Hematopoietic multipotent progenitor cell treated with erythropoietin and hydrocortisone succinate and interleukin-3 and kit ligand, for 8 days (in vitro differentiated cells): ENCODE measurements at regions not wholly inside any gene's neighbourhood (a gene's known extent, or its start where the extent isn't known, plus 50 kb on each side); places are given as distances from the start of the nearest gene placed in this dataset.

Experiments used
- DNase-seq: peaks from one replicate; pipeline ENCODE4 v3.0.0-alpha.2; 2015

DNA sequence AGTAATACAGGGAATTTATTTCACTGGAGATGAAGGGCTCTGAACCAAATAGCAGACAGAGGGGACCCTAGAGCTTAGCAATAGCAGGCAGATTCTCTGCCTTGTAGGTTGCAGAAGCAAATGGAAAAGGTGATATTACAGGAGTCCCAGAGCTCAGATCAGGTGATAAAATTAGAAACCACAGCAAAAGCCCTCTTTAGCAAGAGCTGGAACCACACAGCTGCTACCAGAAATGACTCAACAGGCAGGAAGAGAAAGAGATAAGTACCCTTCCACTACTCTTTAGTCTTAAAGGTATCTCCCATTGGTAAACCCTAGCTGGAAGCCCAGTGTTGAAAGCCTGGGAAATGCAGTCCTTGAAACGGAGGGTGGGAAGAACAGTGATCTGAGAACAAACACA lies 535.6 kb upstream of the GHITM start:
- no peak for DNase-seq

DNA sequence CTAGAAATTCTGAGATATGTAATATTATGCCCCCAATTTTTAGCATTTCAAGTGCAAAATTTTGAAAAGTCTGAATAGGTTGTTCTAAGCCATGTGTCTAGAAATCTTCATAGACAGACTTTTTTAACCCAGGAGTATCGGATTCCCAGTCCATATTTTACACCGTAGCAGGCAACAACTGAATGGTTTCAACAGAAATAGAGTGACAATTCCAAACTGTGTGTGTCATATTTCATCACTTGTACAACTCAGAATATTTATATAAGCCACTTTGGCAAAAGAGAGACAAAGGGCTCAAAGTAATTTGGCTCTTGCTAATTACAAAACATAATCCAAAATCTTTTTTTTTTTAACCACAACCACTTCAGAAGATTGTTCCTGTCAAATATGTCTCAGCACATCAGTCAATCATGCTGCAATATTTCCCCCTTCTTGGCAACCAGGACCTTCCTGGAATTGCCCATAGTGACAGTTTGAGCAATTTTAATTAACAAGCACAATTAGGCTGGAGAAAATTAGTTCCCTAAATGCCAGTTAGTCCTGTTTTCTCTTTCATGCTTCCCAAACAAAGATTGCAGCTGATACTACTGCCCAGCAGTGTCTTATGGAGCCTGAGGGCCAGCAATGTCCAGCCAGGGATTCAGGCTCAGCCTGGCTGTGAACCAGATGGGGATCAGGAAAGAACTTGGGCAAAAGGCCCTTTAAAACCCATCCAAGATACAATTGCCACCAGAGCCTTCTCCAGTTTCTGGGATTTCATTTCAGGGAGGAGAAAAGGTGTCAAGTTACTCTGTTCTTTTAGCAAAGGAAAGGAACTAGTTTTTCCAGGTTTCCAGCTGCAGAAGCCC lies 533.3 kb upstream of the GHITM start:
- DNase-seq, result no peak

DNA sequence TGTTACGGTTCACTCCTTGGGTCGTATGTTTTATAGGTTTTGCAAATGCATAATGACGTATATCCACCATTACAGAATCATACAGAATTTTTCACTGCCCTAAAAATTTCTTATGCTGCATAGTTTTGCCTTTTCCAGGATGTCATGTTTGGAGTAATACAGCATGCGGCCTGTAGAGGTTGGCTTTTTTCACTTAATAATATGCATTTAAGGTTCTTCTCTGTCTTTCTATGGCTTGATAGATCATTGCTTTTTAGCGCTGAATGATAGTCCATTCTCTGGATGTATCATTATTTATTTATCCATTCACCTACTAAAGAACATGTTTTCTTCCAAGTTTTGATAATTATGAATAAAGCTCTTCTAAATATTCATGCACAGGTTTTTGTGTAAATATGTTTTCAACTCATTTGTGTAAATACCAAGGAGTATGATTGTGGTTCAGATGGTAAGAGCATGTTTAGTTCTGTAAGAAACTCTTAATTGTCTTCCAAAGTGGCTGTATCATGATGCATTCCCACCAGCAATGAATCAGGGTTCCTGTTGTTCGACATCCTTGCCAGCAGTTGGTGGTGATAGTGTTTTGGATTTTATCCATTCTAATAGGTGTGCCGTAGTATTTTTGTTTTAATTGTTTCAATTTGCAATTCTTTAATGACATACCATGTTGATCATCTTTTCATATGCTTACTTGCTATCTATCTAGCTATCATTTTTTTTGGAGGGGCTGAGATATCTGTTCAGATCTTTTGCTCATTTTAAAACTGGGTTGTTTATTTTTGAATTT lies 531.2 kb upstream of the GHITM start:
- no peak for DNase-seq

DNA sequence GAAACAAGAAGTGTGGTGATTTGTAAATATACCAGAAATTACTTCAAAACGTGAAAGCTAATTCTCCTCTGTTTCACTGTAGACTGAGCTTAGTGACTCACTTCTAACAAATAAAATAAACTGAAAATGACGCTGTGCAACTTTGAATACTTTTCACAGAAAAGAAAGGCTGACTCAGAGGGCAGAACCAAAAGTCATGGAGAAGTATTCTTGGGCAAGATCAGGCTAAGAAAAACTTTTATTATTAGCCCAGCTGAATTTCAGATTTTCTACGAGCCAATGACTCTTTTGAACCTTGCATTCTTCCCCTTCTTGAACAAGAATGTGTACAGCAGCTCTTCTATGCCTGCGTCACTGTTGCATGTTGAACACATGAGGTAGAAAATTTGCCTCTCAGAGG lies 527.3 kb upstream of the GHITM start:
- DNase-seq, result no peak

DNA sequence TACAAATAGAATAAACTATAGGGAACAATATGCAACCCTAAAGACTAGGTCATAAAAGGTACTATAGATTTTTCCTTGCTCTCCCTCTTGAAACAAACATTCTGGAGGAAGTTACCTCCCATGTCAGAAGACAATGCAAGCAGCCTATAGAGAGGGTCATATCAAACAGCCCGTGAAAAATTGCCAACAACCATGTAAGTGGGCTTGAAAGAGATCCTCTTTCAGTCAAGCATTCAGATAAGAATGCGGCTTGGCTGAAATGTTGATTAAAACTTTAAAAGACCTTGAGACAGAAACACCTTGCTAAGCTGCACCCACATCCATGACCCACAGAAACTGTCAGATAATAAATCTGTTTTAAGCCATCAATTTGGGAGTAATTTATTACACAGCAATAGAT lies 526.6 kb upstream of the GHITM start:
- DNase-seq, result no peak

DNA sequence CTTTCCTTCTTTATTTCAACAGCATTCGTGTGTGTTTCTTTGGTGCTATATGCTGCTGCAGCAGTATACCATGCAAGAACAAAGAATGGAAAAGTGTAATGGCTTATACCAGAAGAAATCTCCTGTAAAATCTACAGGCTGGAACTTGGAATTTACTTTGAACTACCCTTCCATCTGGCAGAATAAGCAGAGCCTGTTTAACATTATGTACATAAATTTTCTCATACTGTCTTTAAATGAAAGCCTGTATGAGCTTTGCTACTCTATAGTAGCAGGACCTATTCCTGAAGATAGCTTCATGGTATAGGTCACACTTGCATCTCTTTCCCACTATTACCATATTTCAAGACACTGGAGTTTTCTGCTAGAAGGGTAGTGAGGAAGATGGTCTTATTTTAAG lies 522.1 kb upstream of the GHITM start:
- DNase-seq, result no peak

DNA sequence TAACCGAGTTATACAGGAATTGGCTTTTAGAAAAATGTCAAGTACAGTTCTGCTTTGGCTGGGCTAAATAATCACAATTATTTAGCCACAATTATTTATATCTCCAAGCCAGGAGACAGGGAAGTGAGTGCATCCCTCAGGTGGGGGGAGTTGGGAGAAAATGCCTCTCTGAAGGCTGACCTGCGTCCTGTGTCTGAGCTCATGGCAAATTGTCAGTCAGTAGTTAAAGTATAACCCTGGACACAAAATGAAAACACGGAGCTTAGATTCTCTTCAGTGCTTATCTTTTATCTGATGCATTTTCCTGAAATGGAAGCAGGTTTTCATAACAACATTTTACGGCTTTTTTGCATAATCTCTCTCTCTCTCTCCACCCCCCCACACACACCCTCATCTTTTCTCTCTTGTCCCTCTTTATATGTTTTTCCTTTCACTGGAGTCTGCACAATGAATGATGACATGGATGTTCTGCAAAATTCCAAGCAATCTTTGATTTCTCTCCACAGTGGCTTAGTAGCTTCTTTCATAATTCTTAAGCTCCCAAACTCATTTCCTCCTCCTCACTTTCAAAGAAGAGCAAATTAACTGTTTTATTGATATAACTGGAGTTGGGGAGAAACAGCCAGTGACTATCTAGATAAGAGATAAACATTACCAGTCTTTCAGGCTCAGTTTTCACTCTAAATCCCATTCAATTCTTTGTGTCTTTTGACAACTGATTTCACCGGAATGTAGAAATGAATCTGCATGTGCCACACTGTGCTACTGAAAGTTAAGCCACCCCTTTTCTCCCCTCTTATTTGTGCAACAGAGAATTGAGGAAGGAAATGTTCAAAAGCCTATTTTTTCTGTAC lies 521.4 kb upstream of the GHITM start:
- no peak for DNase-seq

DNA sequence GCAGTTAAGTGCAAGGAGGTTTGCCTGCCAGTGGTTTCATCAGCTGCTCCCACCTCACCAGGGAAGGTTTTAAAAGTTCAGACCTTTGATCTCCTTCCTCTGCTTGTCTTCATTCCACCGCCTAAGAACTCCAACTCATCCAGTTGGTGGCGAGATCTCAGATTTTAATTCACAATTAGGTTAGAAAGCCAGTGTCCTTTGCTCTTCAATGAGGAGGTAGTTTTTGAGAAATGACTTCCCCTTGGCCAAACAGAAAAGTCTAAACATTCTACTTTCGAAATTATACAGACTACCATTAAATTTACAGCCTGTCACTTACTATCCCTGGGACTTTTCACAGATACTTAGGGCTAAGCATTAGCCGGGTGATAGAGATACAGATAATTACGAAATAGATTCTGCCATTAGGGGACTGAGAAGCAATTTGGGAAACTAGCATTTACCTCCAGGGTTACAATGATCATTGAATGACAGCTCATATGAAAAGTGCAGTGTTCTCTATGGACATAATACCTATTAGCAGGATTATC lies 513.4 kb upstream of the GHITM start:
- no peak for DNase-seq

DNA sequence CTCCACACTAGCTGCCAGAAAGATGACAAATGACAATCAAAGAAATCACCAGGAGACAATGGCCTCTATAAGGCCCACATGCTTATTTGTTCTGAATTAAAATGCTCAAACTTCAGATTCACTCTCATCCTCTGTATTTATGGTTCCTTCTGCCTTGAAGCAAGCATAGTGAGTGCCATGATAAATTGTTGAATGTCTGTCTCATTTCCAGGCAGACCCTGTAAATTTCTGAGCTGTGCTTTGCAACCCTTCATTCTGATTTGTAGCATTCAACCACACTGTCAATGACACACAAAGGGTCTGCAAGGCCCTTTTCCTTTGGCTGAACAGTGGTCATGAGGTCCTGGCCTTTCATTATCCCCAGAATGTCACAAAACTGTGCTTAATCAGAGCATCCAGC lies 506.6 kb upstream of the GHITM start:
- DNase-seq, result no peak

DNA sequence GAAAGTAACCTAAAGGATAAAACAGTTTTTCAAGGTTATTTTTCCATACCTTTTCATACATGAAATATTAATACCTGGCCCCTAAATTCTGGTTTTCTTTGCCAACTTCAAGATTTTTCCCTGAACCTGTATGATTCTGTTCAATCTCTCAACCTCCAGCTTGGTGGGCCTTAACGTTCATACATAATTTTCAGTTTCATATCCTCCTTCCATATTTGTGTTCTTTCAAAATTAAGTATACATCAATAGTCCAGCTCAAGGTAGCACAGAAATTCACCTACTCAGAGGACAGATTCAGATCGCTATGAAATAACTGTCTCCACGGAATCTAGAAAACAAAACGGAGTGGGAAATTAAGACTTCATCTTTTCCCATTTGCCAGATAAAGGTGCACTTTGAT lies 505.8 kb upstream of the GHITM start:
- no peak for DNase-seq

DNA sequence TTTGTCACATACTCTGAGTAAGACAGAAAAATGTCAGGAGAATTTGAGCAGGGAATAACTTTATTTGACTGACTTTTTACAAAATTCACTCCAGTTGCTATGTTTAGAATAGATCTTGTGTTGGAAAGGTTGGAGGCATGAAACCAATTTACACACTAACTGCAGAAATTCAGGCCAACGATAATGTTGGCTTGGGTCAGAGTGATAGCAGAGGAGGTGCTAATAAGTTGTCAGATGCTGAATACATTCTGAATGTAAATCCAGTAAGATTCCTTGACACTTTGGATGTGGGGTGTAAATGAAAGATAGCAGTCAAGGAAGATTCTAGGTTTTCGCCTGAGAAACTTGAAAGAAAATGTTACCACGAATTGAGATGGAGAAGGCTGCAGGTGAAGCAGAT lies 502.5 kb upstream of the GHITM start:
- DNase-seq, result no peak

DNA sequence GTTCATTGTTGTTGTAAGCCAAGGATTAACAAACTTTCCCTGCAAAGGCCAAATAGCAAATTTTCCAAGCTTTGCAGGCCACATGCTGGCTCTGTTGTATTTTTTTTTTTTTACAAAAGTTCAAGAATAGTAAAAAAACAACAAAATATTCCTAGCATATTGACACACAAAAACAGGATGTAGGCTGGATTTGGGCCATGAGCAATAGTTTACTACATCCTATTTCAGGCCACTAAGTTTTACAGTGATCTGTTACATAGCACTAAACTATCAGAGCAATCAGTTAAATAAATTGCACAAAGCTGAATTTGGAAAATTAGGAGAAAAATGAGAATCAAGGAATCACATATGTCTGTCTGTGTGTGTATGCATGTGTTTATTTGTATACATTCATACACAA lies 491.8 kb upstream of the GHITM start:
- DNase-seq, result no peak

DNA sequence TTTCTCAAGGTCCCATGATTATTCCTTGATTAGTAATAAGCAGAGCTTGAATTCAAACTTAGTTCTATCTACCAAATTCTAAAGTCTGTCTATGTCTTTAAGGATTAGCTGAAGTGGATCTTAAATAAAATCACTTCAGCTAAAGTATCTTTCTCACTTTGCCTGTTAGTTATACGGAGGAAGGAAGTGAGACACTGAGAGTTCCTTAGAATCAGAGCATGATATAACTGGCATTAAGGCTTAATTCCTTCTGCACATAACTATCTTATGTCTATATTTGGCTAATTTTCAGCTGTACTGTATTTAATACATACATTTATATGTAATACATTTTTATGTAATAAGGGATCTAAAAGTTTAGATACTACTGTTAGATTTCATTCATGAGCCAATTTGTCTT lies 491.1 kb upstream of the GHITM start:
- DNase-seq, result no peak

DNA sequence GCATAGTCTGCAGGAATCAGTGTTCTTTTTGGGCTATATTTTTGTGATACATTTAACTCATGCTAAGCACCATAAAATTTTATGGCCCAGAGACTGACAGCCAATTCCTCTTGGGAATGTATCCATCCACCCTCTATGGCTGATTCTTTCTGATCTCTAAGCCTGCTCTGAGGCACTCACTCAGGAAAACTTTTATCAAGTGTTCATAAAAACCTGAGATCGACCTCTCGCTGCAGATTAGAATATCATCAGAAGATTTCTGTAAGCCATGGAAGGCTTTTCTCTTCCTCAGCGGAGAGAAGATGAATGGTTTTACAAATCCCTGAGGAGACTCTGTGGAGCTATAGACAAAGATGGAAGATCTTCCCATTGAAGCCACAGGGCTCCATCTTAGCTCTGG lies 489.8 kb upstream of the GHITM start:
- no peak for DNase-seq

DNA sequence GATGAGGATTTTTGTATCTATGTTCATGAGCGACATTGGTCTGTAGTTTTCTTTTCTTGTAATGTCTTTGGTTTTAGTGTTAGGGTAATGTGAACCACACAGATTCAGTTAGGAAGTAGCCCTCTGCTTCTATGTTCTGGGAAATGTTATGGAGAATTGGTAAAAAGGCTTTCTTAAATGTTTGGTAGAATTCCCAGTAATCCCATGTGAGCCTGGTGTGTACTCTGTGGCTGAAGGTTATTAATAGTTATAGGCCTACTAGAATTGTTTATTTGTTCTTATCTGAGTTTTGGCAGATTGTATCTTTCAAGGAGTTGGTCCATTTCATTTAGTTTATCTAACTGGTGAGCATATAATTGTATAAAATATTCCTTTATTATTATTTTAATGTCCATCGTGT lies 484.6 kb upstream of the GHITM start:
- DNase-seq, result no peak

DNA sequence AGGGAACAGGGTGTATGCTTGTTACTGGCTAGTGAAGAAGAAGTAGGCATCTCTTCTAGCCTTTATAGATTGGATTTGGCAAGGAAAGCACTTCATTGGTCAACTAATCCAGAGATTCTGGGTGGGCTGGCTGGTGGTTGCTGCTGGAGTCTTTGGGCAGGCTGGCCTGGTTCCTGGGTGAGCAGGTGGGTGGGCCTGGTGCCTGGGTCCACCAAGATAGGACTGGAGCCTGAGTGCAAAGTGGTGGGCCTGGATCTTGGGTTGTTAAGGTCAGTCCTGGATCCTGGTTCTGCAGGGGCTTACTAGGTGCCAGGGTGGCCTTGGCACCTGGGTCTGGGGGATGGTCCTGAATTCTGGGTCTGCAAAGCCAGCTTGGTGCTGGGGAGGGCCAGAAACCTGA lies 482.4 kb upstream of the GHITM start:
- no peak for DNase-seq

DNA sequence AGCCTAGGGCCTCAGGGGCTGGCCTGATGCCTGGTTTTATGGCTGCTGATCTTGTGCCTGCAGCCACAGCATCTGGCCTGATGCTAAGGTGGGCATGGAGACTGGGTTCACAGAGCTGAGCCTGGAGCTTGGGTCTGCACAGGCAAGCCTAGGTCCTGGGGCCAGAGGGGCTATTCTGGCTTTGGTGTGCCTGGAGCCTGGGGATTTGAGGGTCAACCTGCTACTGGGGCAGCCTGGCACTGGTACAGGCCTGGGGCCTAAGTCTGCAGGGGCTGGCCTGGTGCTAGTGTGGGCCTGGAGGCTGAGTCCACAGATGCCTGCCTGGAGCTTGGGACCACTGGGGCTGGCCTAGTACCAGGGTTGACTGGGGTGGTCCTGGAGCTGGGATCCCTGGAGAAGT lies 481.8 kb upstream of the GHITM start:
- no peak for DNase-seq

DNA sequence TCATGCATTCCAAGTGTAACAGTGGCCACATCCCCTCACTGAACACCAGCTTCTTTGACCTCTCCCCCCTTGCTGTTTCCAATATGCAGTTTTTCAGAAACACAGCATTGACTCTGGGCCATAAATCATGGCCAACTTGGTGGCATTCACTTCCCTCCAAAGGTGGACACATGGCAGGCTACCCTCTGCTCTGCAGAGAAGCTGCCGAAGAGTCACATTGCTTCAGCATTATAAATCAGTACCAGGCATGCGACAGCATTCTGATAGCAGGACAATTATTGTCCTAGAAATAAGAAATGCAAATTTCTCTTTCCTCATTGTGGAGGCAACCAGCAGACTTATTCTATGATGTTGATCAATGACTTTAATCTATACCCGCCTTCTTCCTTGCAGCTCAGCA lies 475.4 kb upstream of the GHITM start:
- no peak for DNase-seq

DNA sequence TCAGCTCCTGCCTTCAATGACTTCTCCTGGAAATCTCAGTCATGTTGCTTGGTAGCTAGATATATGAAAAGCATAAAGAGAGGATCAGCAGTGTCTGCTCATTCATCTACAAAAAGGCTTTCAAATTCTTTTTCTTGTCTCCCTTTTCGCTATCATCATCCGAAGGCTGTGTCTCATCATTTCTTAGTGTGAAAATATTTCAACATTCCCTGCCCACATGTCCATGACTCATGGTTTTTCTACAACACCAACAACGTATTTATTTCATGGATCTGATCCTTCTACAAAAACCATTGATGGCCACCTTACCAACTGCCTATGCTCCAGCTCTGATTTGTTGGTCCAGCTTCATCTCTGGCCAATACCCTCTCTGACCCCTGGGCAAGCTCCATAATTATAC lies 472.5 kb upstream of the GHITM start:
- DNase-seq, result no peak

DNA sequence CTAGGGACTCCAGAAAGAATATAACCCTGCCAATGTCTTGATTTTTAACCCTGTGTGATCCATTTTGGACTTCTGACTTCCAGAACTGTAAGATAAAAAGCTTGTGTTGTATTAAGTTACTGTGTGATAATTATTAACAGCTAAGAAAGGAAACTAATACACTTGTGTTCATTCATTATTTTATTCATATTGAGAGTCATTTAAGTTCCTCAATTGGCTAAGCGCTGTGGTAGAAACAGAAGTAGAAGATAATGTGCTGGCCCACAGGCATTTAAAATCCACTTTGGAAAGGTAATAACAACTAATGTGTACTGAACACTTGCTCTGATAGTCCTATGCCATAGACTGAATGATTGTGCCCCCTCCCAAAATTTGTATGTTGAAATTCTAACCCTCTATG lies 471.7 kb upstream of the GHITM start:
- no peak for DNase-seq

DNA sequence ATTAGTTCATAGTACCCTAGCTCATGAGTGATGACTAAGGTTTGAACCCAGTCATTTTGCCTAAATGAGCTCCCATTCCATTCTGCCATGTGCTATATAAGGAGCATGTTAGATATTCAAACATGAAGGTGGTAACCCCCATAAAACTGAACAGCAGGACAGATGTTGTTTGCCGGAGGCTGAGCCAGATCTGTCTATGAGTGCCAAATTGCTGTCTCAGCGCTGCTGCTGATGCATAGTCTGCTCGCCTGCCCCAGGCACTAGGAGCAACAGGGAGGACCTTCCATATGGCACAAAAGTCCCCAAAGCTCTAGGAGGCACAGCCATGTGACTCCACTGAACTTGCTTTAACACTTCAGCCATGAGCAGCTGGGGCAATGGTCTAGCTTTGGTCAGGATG lies 466.0 kb upstream of the GHITM start:
- DNase-seq, result no peak

DNA sequence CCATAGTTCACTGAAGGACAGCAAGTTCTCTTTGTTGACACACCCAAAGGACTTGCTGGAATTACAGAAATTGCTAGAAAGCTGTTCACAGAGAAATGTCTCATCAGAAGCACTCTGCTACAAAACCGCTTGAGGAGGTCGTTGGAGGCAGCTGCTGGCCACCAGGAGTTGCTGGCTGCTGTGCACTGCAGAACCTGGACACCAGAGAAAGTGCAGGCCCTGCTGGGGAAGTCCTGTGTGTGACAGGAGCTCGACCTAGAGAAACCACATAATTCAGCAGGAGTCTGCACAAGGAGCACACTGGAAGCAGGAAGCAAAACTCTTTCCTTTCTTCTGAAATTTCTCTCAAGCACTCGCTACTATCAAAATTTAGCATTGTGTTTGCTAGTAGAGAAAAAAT lies 461.5 kb upstream of the GHITM start:
- DNase-seq, result no peak

DNA sequence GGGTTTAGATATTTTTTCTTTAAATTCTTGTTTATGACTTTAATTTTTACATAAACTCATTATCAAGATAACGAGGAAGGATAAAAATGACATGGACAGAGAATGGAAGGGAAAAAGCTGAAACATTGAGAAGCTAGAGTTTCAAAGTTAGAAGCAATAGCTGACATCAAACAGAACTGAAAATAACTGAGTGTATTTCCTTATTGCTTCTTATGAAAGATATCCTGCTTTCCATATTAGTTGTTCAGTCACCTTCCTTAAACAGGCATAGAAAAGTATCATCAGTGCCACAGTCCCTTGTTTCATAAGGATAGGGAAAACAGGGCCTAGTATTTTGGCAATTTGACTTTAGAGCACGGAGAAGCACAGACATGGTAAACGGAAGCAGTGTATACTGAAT lies 460.5 kb upstream of the GHITM start:
- no peak for DNase-seq
